HG02610 (cell line): ENCODE measurements at regions not wholly inside any gene's neighbourhood (a gene's known extent, or its start where the extent isn't known, plus 50 kb on each side); places are given as distances from the start of the nearest gene placed in this dataset.
"Not testable (repeated sequence)": the region's sequence is repeated elsewhere in the genome, so short reads cannot be mapped to it uniquely, and the experiment has no call there.

Experiments used
- ATAC-seq: cut with Tn5 transposase; IDR thresholded peaks from one replicate; pipeline ENCODE4 v1.9.1; 2021; ENCODE audit warnings: mild to moderate bottlenecking, moderate library complexity; ENCODE audit not compliant: unreplicated experiment

DNA sequence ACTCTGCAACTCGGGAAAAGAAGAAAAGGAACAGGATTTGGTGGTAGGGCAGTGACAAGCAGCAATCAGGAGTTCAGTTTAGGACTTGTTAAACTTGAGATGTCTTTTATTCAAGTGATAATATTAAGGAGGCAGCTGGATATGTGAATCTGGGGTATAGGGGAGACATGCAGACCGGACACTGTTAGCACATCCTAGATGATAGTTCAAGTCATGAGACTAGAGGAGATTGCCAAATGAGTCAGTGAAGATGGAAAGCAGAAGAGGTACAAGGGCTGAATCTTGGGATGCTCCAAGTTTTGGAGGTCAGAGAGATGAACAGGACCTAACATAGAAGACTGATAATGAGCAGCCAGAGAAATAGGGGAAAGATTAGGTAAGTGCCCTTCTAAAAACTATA is 69.5 kb upstream of the PSME4 start:
- ATAC-seq = no peak

DNA sequence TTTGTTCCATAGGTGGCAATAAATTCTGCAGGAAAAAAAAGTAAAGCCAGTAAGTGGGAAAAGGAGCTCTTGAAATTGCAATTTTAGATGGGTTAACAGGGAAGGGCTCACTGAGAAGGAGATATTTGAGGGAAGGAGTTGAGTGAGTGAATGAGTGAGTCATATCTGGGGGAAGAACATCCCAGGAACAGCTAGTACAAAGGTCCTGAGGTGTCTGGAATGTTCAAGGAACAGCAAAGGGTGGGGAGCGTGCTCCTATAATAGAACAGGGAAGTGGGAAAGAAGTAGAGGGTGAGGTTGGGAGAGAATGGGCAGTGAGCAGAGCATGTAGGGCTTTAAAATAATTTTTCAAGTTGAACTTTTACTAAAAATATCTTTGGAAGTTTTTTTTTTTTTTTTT is 68.0 kb upstream of the PSME4 start:
- no peak for ATAC-seq

DNA sequence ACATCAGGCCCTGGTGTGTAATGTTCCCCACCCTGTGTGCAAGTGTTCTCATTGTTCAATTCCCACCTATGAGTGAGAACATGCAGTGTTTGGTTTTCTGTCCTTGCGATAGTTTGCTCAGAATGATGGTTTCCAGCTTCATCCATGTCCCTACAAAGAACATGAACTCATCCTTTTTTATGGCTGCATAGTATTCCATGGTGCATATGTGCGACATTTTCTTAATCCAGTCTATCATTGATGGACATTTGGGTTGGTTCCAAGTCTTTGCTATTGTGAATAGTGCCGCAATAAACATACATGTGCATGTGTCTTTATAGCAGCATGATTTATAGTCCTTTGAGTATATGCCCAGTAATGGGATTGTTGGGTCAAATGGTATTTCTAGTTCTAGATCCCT is 60.5 kb upstream of the PSME4 start:
- ATAC-seq = not testable (repeated sequence)

DNA sequence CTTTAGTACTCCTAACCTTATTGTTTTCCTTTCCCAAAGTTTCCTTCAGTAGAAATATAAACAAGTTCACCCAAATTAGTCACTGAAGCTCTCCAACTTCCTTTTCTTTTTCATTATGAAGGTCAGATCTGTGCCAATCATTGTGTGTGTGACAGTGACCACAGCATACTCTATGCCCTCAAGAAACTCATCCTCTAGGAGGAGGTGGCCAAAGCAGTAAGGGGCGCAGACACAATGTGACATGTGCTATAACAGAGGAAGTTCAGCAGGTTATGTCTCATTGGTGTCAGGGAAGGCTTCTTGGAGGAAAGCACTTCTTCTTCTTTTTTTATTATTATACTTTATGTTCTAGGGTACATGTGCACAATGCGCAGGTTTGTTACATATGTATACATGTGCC is 60.0 kb upstream of the PSME4 start:
- ATAC-seq = no peak

DNA sequence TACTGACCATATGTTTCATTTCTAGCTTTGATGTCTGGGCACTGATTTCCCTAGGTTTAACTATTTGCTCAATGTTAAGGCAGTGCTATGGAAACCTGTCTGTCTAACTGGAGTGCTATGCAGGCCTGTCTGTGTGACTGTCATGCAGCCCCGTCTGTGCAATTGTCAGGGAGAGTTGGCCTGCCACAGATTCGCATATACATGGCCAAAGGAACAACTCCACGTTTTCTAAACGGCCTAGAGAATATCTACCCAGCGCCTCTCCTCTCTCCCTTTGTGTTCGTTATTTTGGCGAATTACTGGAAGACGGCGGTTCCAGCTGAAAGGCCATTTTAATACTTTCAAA is 59.6 kb upstream of the PSME4 start:
- no peak for ATAC-seq

DNA sequence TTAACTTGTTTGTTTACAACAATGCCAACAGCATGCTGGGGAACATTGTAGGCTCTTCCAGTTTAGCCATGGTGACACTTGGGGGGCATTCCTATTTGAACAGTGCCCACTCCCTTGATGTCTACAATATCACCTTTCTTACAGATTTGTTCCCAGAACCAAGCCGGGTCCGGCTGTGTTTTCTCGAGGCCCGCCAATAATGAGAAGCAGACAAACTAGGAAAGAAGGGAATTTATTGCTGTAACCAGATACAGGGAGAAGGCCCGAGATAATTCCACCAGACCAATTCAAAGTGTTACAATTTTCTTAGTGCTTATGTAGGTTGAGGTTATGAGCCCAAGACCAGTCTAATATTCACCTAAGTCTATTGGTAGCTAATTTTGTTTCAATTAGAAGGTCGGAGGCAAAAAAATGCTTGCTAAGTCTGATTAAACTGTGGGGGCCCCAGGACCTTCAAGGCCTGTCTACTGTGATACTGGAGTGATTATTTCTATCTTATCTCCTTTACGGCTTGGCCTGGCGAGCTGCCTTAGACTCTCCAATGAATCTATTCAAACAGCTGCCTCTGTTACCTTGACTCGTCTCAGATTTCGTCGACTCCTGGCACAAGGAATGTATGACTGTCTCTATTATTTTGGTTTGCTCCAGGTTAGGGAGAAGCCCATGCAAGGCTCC is 59.1 kb upstream of the PSME4 start:
- no peak for ATAC-seq

DNA sequence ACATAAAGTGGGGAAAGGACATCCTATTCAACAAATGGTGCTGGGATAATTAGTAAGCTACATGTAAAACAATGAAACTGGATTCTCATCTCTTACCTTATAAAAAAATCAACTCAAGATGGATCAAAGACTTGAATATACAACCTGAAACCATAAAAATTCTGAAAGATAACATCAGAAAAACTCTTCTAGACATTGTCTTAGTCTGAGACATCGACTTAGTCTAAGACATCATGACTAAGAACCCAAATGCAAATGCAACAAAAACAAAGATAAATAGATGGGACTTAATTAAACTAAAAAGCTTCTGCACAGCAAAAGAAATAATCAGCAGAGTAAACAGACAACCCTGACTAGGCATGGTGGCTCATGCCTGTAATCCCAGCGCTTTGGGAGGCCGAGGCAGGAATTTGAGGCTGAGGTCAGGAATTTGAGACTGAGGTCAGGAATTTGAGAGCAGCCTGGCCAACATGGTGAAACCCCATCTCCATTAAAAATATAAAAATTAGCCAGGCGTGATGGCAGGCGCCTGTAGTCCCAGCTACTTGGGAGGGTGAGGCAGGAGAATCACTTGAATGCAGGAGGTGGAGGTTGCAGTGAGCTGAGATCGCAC is 54.8 kb upstream of the PSME4 start:
- not testable (repeated sequence) for ATAC-seq

DNA sequence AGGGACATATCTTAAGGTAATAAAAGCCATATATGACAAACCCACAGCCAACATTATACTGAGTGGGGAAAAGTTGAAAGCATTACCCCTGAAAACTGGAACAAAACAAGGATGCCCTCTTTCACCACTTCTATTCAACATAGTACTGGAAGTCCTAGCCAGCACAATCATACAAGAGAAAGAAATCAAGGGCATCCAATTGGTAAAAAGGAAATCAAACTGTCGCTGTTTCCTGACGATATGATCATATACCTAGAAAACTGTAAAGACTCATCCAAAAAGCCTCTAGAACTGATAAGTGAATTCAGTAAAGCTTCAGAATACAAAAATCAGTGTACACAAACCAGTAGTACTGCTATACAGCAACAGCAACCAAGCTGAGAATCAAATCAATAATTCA is 53.8 kb upstream of the PSME4 start:
- no peak for ATAC-seq

DNA sequence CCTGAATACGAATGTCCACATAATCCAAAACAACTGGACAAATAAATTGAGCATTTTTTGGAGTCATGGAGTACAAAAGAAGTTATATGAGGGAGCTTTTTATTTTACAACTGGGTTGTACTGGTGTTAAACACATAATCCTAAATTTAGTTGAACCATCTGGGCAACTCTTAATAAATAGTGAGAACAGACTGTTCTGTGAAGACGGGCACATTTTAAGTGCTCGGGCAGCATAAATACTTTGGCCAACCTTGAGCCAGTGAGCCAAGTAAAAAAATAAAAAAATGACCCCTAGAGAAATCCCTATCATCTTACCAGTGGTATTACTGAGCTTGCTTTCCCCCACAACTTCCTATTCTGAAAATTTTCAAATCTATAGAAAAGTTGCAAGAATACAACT is 50.9 kb upstream of the PSME4 start:
- ATAC-seq = no peak

DNA sequence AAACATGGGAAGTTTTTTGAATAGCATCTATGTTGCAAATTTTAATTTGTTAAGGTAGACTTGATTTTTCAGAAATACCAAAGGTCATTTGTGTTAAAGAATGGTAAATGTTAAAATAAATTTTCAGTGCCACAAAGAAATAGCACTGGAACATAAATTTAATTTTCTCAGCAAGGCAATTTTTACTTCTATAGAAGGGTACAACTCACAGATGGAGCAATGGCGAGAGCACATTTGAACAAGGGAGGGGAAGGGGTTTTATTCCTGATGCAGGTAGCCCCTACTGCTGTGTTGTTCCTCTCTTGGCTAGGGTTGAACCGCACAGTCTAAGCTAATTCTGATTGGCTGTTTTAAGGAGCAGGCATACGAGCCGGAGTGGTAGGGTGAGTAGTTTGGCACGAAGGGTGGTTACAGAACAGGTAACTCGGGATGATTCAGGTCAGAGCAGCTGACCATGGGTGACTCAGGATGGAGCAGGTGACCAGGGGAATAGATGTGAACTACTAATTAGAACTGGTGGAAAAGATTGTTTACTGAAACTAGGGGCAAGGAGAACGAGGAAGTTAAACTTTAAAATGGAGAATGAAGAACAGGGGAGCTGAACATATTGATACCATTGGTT is 50.1 kb upstream of the PSME4 start:
- ATAC-seq = no peak
